K562 (cell line): ENCODE measurements at regions not wholly inside any gene's neighbourhood (a gene's known extent, or its start where the extent isn't known, plus 50 kb on each side); places are given as distances from the start of the nearest gene placed in this dataset.

Source experiments
- CC2D1A ChIP-seq: fragments of 450-650 bp; IDR thresholded peaks from 2 replicates; pipeline ENCODE4 v1.6.1; 2017; ENCODE audit warnings: mild to moderate bottlenecking
- CHD4 ChIP-seq: fragments of 200-600 bp; sonication (generic); IDR thresholded peaks from 3 replicates; pipeline ENCODE4 v1.6.1; 2012; ENCODE audit warnings: low read depth, mild to moderate bottlenecking, mixed read lengths, low read length, inconsistent platforms; ENCODE audit not compliant: insufficient read depth, insufficient replicate concordance, poor library complexity, severe bottlenecking
- CXXC5 ChIP-seq: fragments of 250-450 bp; sonication (Bioruptor Pico); IDR thresholded peaks from 2 replicates; pipeline ENCODE4 v1.8.0; 2022; ENCODE audit warnings: inconsistent platforms, mild to moderate bottlenecking, moderate library complexity
- FOXA1 ChIP-seq: fragments of 450-650 bp; IDR thresholded peaks from 2 replicates; pipeline ENCODE4 v1.6.1; 2016; ENCODE audit warnings: mild to moderate bottlenecking, borderline replicate concordance
- GABPA ChIP-seq: fragments of 200-800 bp; sonication (Bioruptor generic); conservative IDR thresholded peaks from 2 replicates; pipeline ENCODE4 v1.6.1; 2016; ENCODE audit warnings: low read depth, missing genetic modification characterization, missing compliant biosample characterization
- KDM1A ChIP-seq, 2 experiments: fragments of 450-650 bp; IDR thresholded peaks; 2 replicates each; pipeline ENCODE4 v1.6.1; 2016; ENCODE audit warnings: mild to moderate bottlenecking in 2 of 2
- KLF6 ChIP-seq: fragments of 250-450 bp; sonication (Bioruptor Pico); IDR thresholded peaks from 2 replicates; pipeline ENCODE4 v1.4.0; 2020; ENCODE audit warnings: mild to moderate bottlenecking, moderate library complexity, borderline replicate concordance
- MAFF ChIP-seq: IDR thresholded peaks from 2 replicates; pipeline ENCODE4 v1.6.1; 2012; ENCODE audit warnings: low read length, improper control_type of control experiment
- NCOR1 ChIP-seq: fragments of 450-650 bp; IDR thresholded peaks from 2 replicates; pipeline ENCODE4 v1.6.1; 2016; ENCODE audit warnings: mild to moderate bottlenecking, moderate library complexity
- NR2C1 ChIP-seq, 2 experiments: fragments of 450-650 bp; IDR thresholded peaks; 2 replicates each; pipeline ENCODE4 v1.6.1; 2017; ENCODE audit warnings: mild to moderate bottlenecking in 2 of 2, antibody characterized with exemption in 1 of 2, inconsistent platforms in 1 of 2, missing compliant biosample characterization in 1 of 2, missing genetic modification characterization in 1 of 2
- OTX1 ChIP-seq: fragments of 450-650 bp; formaldehyde crosslinking; IDR thresholded peaks from 2 replicates; pipeline ENCODE4 v1.4.0; 2022; ENCODE audit warnings: mild to moderate bottlenecking
- PHTF2 ChIP-seq: fragments of 250-450 bp; sonication (Bioruptor Pico); IDR thresholded peaks from 2 replicates; pipeline ENCODE4 v1.5.0; 2021; ENCODE audit warnings: mild to moderate bottlenecking
- POLR2H ChIP-seq: IDR thresholded peaks from 2 replicates; pipeline ENCODE4 v1.6.1; 2016; ENCODE audit warnings: missing genetic modification characterization, low read depth, mild to moderate bottlenecking, control low read depth, missing compliant biosample characterization, moderate library complexity
- XRCC4 ChIP-seq: IDR thresholded peaks from one replicate; pipeline ENCODE4 v1.6.1; 2011; ENCODE audit not compliant: insufficient read depth, insufficient read length; ENCODE audit errors: extremely low read depth
- ZFX ChIP-seq: sonication (generic); formaldehyde crosslinking; IDR thresholded peaks from 2 replicates; pipeline ENCODE4 v1.8.0; 2022; ENCODE audit warnings: mild to moderate bottlenecking, missing genetic modification reagents, moderate library complexity
- ZNF512 ChIP-seq: IDR thresholded peaks from 2 replicates; pipeline ENCODE4 v1.6.1; 2016; ENCODE audit warnings: missing genetic modification characterization, missing compliant biosample characterization
- ZNF518B ChIP-seq: fragments of 250-450 bp; sonication (Bioruptor Pico); IDR thresholded peaks from 2 replicates; pipeline ENCODE4 v1.5.0; 2021; ENCODE audit warnings: mild to moderate bottlenecking, moderate library complexity
- TF ChIP-seq, protein P1 (sequence below): fragments of 200-800 bp; sonication (Bioruptor generic); IDR thresholded peaks from 2 replicates; pipeline ENCODE4 v1.6.1; 2017; ENCODE audit warnings: missing genetic modification characterization, missing compliant biosample characterization
- TF ChIP-seq, protein P2 (sequence below): sonication (generic); formaldehyde crosslinking; IDR thresholded peaks from 2 replicates; pipeline ENCODE4 v1.8.1; 2022; ENCODE audit warnings: missing genetic modification reagents

DNA sequence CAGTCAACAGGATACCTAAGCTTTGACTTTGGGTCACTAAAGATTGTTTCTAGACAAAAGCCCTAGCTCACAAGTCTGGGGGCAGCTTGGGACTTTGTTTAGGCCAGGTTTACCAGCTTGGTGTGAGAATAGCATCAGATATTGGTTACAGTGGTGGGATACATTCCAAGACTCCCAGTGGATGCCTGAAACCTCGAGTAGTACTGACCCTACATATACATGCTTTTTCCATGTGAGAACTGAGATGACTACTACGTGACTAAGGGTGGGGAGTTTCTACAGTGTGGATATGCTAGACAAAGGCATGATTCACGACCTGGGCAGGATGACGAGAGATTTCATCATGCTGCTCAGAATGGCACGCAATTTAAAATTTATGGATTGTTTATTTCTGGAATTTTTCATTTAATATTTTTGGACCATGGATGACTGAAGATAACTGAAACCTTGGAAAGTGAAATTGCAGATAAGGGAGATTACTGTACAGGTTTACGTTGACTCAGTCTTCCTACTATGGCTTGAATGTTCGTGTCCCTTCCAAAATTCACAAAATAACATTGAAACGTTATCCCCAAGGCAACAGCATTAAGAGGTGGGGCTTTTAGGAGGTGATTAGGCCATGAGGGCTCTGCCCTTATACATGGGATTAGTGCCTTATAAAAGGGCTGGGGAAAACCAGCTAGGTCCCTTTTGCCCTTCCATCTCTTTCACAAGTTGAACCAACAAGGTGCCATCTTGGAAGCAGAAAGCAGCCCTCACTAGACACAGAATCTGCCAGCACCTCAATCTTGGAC lies 50.2 kb upstream of the CTAGE1 start (continued):
- TF ChIP-seq ZNF518B (peak; percentile 37; the same call in 1 of the 2 replicates), MAFF (no peak), XRCC4 (no peak), OTX1 (CRISPR knock-in tag) (no peak), NCOR1 (no peak), KDM1A (IDR thresholded peaks at IDR 0.05) (no peak), ZFX (CRISPR knock-in tag) (no peak), CXXC5 (CRISPR knock-in tag) (peak; percentile 90), CHD4 (no peak), FOXA1 (no peak), CC2D1A (no peak), KLF6 (CRISPR knock-in tag) (peak; percentile 96), NR2C1 (IDR thresholded peaks at IDR 0.05) (no peak), NR2C1 (tag; IDR thresholded peaks at IDR 0.05) (peak; percentile 88), POLR2H (peak; percentile 66; the same call in 1 of the 2 replicates), GABPA (peak; percentile 49), PHTF2 (CRISPR knock-in tag) (no peak), ZNF512 (tag) (no peak)
- TF ChIP-seq, protein P1, sequence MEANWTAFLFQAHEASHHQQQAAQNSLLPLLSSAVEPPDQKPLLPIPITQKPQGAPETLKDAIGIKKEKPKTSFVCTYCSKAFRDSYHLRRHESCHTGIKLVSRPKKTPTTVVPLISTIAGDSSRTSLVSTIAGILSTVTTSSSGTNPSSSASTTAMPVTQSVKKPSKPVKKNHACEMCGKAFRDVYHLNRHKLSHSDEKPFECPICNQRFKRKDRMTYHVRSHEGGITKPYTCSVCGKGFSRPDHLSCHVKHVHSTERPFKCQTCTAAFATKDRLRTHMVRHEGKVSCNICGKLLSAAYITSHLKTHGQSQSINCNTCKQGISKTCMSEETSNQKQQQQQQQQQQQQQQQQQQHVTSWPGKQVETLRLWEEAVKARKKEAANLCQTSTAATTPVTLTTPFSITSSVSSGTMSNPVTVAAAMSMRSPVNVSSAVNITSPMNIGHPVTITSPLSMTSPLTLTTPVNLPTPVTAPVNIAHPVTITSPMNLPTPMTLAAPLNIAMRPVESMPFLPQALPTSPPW (CRISPR knock-in tag): peak; percentile 36; the same call in 1 of the 2 replicates
- TF ChIP-seq, protein P2, sequence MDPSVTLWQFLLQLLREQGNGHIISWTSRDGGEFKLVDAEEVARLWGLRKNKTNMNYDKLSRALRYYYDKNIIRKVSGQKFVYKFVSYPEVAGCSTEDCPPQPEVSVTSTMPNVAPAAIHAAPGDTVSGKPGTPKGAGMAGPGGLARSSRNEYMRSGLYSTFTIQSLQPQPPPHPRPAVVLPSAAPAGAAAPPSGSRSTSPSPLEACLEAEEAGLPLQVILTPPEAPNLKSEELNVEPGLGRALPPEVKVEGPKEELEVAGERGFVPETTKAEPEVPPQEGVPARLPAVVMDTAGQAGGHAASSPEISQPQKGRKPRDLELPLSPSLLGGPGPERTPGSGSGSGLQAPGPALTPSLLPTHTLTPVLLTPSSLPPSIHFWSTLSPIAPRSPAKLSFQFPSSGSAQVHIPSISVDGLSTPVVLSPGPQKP (CRISPR knock-in tag): no peak
